ENCODE measurements at regions not wholly inside any gene's neighbourhood (a gene's known extent, or its start where the extent isn't known, plus 50 kb on each side); places are given as distances from the start of the nearest gene placed in this dataset.

- peaks cover 2% of the 10 kb centered on the region; the same call in 2 of the 3 replicates for H3K9me3 Mint-ChIP-seq
- Histone ChIP-seq H3K4me2 (no peak overlapping the region), H4K20me1 (replicated peaks; ENCODE audit: insufficient read depth) (no peaks in the 10 kb centered on the region), H3F3A (replicated peaks; ENCODE audit: low read depth) (no peaks in the 10 kb centered on the region), H3K36me3 (ENCODE audit: insufficient read depth) (no peaks in the 10 kb centered on the region), H3K27me3 (ENCODE audit: insufficient read depth) (no peaks in the 10 kb centered on the region), H3K27ac (ENCODE audit: low read depth) (no peak overlapping the region), H3K79me2 (replicated peaks; ENCODE audit: insufficient read depth) (no peaks in the 10 kb centered on the region), H2AFZ (no peak overlapping the region), H3K4me3 (no peak overlapping the region), H3K9me2 (ENCODE audit: insufficient read depth) (0 out of 2 replicates have a peak, but pooled peaks cover 3% of the 10 kb centered on the region), H3K4me1 (ENCODE audit: insufficient read depth) (no peaks in the 10 kb centered on the region)
- no peaks in the 10 kb centered on the region for H3K4me1 Mint-ChIP-seq
- H3K36me3 Mint-ChIP-seq (ENCODE audit: low read depth) = no peaks in the 10 kb centered on the region
- H3K4me3 Mint-ChIP-seq = no peak overlapping the region
- no peak for DNase-seq (ENCODE audit: low spot score)
- no peak for ATAC-seq
- H3K27ac Mint-ChIP-seq = no peak overlapping the region
- no peak for TF ChIP-seq CREB1 (CRISPR knock-in tag; IDR thresholded peaks at IDR 0.05; ENCODE audit: low read depth)
- TF ChIP-seq NANOG (IDR thresholded peaks at IDR 0.05; ENCODE audit: borderline replicate concordance) = no peak
- TF ChIP-seq REST (IDR thresholded peaks at IDR 0.05; ENCODE audit: unreplicated experiment) = no peak
- TF ChIP-seq JUNB (IDR thresholded peaks at IDR 0.05; ENCODE audit: unreplicated experiment) = no peak
- TF ChIP-seq ZNF331 (CRISPR knock-in tag; IDR thresholded peaks at IDR 0.05; ENCODE audit: low read depth) = no peak
- TF ChIP-seq ETS1 (IDR thresholded peaks at IDR 0.05) = no peak
- no peaks in the 10 kb centered on the region for H3K27me3 Mint-ChIP-seq (ENCODE audit: insufficient read depth, low read depth, poor library complexity)
These were observed 94.5 kb upstream of the SLC5A9 start for GRCh38 chr1:48127735-48128685.

GRCh38 chr1:48123647-48124046 is 98.9 kb upstream of the SLC5A9 start:
- Histone ChIP-seq H3K4me3 (no peak overlapping the region), H3K27me3 (ENCODE audit: insufficient read depth) (no peaks in the 10 kb centered on the region), H3K36me3 (ENCODE audit: insufficient read depth) (no peaks in the 10 kb centered on the region), H4K20me1 (replicated peaks; ENCODE audit: insufficient read depth) (no peaks in the 10 kb centered on the region), H3K4me1 (ENCODE audit: insufficient read depth) (no peaks in the 10 kb centered on the region), H3F3A (replicated peaks; ENCODE audit: low read depth) (no peaks in the 10 kb centered on the region), H3K79me2 (replicated peaks; ENCODE audit: insufficient read depth) (no peaks in the 10 kb centered on the region), H3K9me2 (ENCODE audit: insufficient read depth) (no peaks in the 10 kb centered on the region), H3K27ac (ENCODE audit: low read depth) (no peak overlapping the region), H3K4me2 (no peak overlapping the region), H2AFZ (no peak overlapping the region)
- Mint-ChIP-seq H3K27me3 (ENCODE audit: insufficient read depth, low read depth, poor library complexity) (no peaks in the 10 kb centered on the region), H3K36me3 (ENCODE audit: low read depth) (no peaks in the 10 kb centered on the region), H3K27ac (no peak overlapping the region), H3K4me1 (no peaks in the 10 kb centered on the region), H3K9me3 (no peaks in the 10 kb centered on the region), H3K4me3 (no peak overlapping the region)
- TF ChIP-seq STAT1 (IDR thresholded peaks at IDR 0.05; ENCODE audit: unreplicated experiment) (no peak), CTCF (conservative IDR thresholded peaks at IDR 0.05; ENCODE audit: low read depth in 2 of 2) (peak; percentile 43 to 59)
- no peak for ATAC-seq
- DNase-seq (ENCODE audit: low spot score) = peak; percentile 15
